ENCODE measurements at regions not wholly inside any gene's neighbourhood (a gene's known extent, or its start where the extent isn't known, plus 50 kb on each side); places are given as distances from the start of the nearest gene placed in this dataset.

- Histone ChIP-seq H3K4me1 (no peaks in the 10 kb centered on the region), H3K27me3 (no peaks in the 10 kb centered on the region), H3K36me3 (no peaks in the 10 kb centered on the region), H3K27ac (no peak overlapping the region), H3K4me3 (no peak overlapping the region), H3K9me3 (no peaks in the 10 kb centered on the region)
- intact Hi-C loops (cut with DNase I; ENCODE audit: low total_unique reads): no loop called here
- DNase-seq: no peak
- TF ChIP-seq POLR2A (IDR thresholded peaks at IDR 0.05): no peak
- TF ChIP-seq CTCF (IDR thresholded peaks at IDR 0.05): no peak
Measured at GRCh38 chr6:71725126-71725470, 161.3 kb upstream of the RIMS1 start.

GRCh38 chr6:71726121-71726520, 160.2 kb upstream of the RIMS1 start:
- H3K4me3 ChIP-seq: no peak overlapping the region
- H3K9me3 ChIP-seq: no peaks in the 10 kb centered on the region
- DNase-seq: no peak
- H3K27ac ChIP-seq: no peak overlapping the region
- H3K4me1 ChIP-seq: no peaks in the 10 kb centered on the region
- H3K27me3 ChIP-seq: no peaks in the 10 kb centered on the region
- intact Hi-C loops (cut with DNase I; ENCODE audit: low total_unique reads): no loop called here
- TF ChIP-seq CTCF (IDR thresholded peaks at IDR 0.05) (no peak), POLR2A (IDR thresholded peaks at IDR 0.05) (no peak)
- H3K36me3 ChIP-seq: no peaks in the 10 kb centered on the region

GRCh38 chr6:71727632-71728294, 158.6 kb upstream of the RIMS1 start:
- TF ChIP-seq POLR2A (IDR thresholded peaks at IDR 0.05) (no peak), CTCF (IDR thresholded peaks at IDR 0.05) (no peak)
- intact Hi-C loops (cut with DNase I; ENCODE audit: low total_unique reads): no loop called here
- no peak overlapping the region for H3K4me3 ChIP-seq
- no peaks in the 10 kb centered on the region for H3K9me3 ChIP-seq
- H3K27ac ChIP-seq: no peak overlapping the region
- H3K27me3 ChIP-seq: no peaks in the 10 kb centered on the region
- DNase-seq: no peak
- H3K4me1 ChIP-seq: no peaks in the 10 kb centered on the region
- H3K36me3 ChIP-seq: no peaks in the 10 kb centered on the region

GRCh38 chr6:71730284-71730683, 156.1 kb upstream of the RIMS1 start:
- DNase-seq: no peak
- Histone ChIP-seq H3K4me1 (no peaks in the 10 kb centered on the region), H3K4me3 (no peak overlapping the region), H3K27ac (no peak overlapping the region), H3K36me3 (no peaks in the 10 kb centered on the region), H3K9me3 (no peaks in the 10 kb centered on the region), H3K27me3 (no peaks in the 10 kb centered on the region)
- TF ChIP-seq POLR2A (IDR thresholded peaks at IDR 0.05) (no peak), CTCF (IDR thresholded peaks at IDR 0.05) (no peak)
- intact Hi-C loops (cut with DNase I; ENCODE audit: low total_unique reads): no loop called here

- H3K36me3 ChIP-seq: no peaks in the 10 kb centered on the region
- H3K27me3 ChIP-seq: no peaks in the 10 kb centered on the region
- H3K4me1 ChIP-seq: no peaks in the 10 kb centered on the region
- TF ChIP-seq CTCF (IDR thresholded peaks at IDR 0.05) (no peak), POLR2A (IDR thresholded peaks at IDR 0.05) (no peak)
- no peak for DNase-seq
- no peaks in the 10 kb centered on the region for H3K9me3 ChIP-seq
- no peak overlapping the region for H3K27ac ChIP-seq
- H3K4me3 ChIP-seq: no peak overlapping the region
- intact Hi-C loops (cut with DNase I; ENCODE audit: low total_unique reads): no loop called here
Measured at GRCh38 chr6:71733970-71734899, 152.1 kb upstream of the RIMS1 start.

Data from uterus (tissue), 3 donors.